ENCODE measurements at regions not wholly inside any gene's neighbourhood (a gene's known extent, or its start where the extent isn't known, plus 50 kb on each side); places are given as distances from the start of the nearest gene placed in this dataset.

GRCh38 chr7:21092766-21093702 lies 306.3 kb upstream of the SP8 start:
- no peak for DNase-seq (ENCODE audit: low read depth)

- no peak for DNase-seq (ENCODE audit: low read depth)
These were observed 307.9 kb upstream of the SP8 start for GRCh38 chr7:21094589-21094988.

GRCh38 chr7:21099432-21099831 lies 312.7 kb upstream of the SP8 start:
- no peak for DNase-seq (ENCODE audit: low read depth)

- no peak for DNase-seq (ENCODE audit: low read depth)
These were observed 313.3 kb upstream of the SP8 start for GRCh38 chr7:21099955-21100354.

- no peak for DNase-seq (ENCODE audit: low read depth)
These were observed 314.9 kb upstream of the SP8 start for GRCh38 chr7:21101541-21101940.

- no peak for DNase-seq (ENCODE audit: low read depth)
These were observed 316.9 kb upstream of the SP8 start for GRCh38 chr7:21103426-21104123.

GRCh38 chr7:21104124-21104500 lies 317.4 kb upstream of the SP8 start:
- no peak for DNase-seq (ENCODE audit: low read depth)

- no peak for DNase-seq (ENCODE audit: low read depth)
These were observed 319.6 kb upstream of the SP8 start for GRCh38 chr7:21106296-21106732.

- no peak for DNase-seq (ENCODE audit: low read depth)
These were observed 320.4 kb upstream of the SP8 start for GRCh38 chr7:21107101-21107500.

GRCh38 chr7:21108182-21108581 lies 319.7 kb upstream of the SP4 start:
- DNase-seq (ENCODE audit: low read depth): no peak

- DNase-seq (ENCODE audit: low read depth): no peak
These were observed 314.1 kb upstream of the SP4 start for GRCh38 chr7:21113609-21114415.

- no peak for DNase-seq (ENCODE audit: low read depth)
These were observed 304.3 kb upstream of the SP4 start for GRCh38 chr7:21123586-21123985.

GRCh38 chr7:21125297-21125696 lies 302.6 kb upstream of the SP4 start:
- DNase-seq (ENCODE audit: low read depth): no peak

GRCh38 chr7:21128062-21128817 lies 299.6 kb upstream of the SP4 start:
- DNase-seq (ENCODE audit: low read depth): no peak

GRCh38 chr7:21131897-21132296 lies 296.0 kb upstream of the SP4 start:
- DNase-seq (ENCODE audit: low read depth): no peak

- DNase-seq (ENCODE audit: low read depth): no peak
These were observed 293.3 kb upstream of the SP4 start for GRCh38 chr7:21134631-21135030.

- no peak for DNase-seq (ENCODE audit: low read depth)
These were observed 292.4 kb upstream of the SP4 start for GRCh38 chr7:21135437-21135836.

- DNase-seq (ENCODE audit: low read depth): no peak
These were observed 290.2 kb upstream of the SP4 start for GRCh38 chr7:21137640-21138039.

GRCh38 chr7:21140622-21141021 lies 287.3 kb upstream of the SP4 start:
- no peak for DNase-seq (ENCODE audit: low read depth)

- no peak for DNase-seq (ENCODE audit: low read depth)
These were observed 286.4 kb upstream of the SP4 start for GRCh38 chr7:21141476-21141875.

- DNase-seq (ENCODE audit: low read depth): no peak
These were observed 285.8 kb upstream of the SP4 start for GRCh38 chr7:21142081-21142480.
